Skin of body (tissue), 1 donor: ENCODE measurements at regions not wholly inside any gene's neighbourhood (a gene's known extent, or its start where the extent isn't known, plus 50 kb on each side); places are given as distances from the start of the nearest gene placed in this dataset.
"Not testable (repeated sequence)": the region's sequence is repeated elsewhere in the genome, so short reads cannot be mapped to it uniquely, and the experiment has no call there.

ENCODE experiments used
- DNase-seq: peaks from one replicate; lab custom pipeline; 2025; lab: John Stamatoyannopoulos, UW

GRCh38 chr1:113298941-113299340, 91.4 kb upstream of the MAGI3 start:
- DNase-seq, result no peak

- DNase-seq, result no peak
Measured at GRCh38 chr1:113302636-113303035, 87.7 kb upstream of the MAGI3 start.

GRCh38 chr1:113303267-113303666, 87.0 kb upstream of the MAGI3 start:
- DNase-seq, result no peak

DNA sequence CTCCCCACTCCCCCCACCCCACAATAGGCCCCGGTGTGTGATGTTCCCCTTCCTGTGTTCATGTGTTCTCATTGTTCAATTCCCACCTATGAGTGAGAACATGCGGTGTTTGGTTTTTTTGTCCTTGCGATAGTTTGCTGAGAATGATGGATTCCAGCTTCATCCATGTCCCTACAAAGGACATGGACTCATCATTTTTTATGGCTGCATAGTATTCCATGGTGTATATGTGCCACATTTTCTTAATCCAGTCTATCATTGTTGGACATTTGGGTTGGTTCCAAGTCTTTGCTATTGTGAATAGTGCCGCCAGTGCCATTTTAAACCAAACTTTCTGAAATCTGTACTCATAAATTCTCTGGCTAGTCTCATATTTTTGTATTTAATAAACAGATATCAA, 85.3 kb upstream of the MAGI3 start:
- not testable (repeated sequence) for DNase-seq

DNA sequence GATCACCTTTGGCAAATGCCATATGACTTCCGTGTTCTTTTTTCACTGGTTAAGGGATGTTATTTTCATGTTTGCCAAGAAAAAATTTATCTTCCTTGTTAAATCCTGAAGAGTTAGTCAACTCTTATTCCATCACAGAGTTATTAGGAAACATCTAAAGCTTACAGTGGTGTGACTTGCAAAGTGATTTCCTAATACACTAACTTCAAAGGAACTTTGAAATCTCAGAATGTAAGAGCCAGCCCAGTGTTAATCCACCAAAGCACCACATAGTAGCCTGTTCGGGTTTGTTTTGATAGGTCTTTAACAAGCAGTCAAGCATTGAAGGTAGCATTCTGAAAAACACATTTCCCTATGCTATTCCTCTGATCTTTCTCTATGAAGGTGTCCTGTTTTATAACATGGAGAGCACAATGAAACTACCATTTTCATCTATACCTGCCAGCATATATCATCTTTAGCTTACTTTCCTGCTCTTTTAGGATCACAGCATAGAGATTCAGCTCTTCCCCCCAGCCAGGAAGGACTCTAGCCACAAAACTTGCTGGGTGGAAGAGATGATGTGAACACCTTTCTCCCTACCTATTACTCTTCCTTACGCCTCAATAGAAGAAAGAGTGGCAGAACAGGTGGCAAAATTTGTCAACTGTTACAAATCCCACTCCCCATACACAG, 82.4 kb upstream of the MAGI3 start:
- no peak for DNase-seq

DNA sequence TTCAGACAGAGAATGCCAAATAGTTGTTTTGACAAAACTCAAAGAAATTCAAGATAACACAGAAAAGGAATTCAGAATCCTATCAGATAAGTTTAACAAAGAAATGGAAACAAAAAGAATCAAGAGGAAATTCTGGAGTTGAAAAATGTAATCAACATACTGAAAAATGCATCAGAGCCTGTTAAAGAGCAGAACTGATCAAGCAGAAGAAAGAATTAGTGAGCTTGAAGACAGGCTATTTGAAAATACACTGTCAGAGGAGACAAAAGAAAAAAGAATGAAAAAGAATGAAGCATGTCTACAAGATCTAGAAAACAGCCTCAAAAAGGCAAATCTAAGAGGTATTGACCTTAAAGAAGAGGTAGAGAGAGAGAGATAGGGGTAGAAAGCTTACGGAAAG, 77.7 kb upstream of the MAGI3 start:
- not testable (repeated sequence) for DNase-seq

DNA sequence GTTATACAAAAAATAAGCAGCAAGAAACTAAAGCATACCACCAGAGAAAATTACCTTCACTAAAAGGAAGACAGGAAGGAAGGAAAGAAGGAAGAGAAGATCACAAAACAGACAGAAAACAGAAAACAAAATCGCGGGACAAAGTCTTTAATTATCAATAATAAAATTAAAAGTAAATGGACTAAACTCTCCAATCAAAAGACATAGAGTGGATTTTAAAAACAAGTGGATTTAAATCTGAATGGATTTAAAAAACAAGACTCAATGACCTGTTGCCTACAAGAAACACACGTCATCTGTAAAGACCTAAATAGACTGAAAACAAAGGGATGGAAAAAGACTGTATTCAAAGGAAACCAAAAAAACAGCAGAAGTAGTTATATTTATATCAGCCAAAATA, 75.7 kb upstream of the MAGI3 start:
- no peak for DNase-seq

DNA sequence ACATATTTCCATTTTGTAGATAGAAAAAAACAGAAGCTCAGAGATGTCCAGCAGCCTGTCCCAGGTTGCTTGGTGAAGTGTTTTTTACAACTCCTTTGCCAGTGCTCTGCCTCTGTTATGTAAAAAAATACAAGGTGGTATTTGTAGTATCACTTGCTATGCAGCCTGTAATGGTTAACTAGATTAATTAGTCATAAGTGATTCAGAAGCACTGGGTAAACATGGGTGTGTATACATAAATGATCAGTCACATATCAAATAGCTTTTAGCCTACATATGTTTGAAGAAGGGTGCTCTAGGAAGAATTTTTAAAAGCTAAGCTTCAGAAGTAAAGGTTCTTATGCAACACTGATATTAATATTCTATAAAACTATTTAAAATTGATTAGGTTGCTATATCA, 70.0 kb upstream of the MAGI3 start:
- DNase-seq, result no peak

- DNase-seq, result no peak
Measured at GRCh38 chr1:113320972-113321680, 69.2 kb upstream of the MAGI3 start.

DNA sequence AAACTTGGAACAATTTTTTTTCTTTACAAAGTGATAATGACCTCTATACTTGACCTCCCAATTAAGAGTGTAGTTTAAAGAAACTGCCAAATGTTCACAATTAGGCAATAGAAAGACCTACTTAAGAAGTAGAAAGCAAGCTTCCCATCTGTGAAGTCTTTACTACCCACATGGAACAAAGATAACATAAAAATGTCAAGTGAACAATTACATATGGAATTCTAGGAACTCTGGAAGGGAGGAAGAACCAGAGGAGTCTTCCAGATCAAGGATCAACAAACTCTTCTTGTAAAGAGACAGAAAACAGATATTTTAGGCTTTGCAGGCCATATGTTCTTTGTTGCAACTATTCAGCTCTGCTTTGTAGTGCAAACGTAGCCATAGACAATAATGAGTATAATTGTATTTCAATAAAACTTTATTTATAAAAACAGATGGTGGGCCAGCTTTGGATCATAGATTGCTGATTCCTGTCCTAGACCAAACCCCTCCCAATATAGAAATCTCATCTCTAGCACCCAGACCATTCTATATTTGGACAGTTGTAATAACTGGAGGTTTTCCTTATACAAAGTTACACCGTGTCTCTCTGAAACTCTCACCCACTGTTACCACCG, 68.4 kb upstream of the MAGI3 start:
- no peak for DNase-seq

DNA sequence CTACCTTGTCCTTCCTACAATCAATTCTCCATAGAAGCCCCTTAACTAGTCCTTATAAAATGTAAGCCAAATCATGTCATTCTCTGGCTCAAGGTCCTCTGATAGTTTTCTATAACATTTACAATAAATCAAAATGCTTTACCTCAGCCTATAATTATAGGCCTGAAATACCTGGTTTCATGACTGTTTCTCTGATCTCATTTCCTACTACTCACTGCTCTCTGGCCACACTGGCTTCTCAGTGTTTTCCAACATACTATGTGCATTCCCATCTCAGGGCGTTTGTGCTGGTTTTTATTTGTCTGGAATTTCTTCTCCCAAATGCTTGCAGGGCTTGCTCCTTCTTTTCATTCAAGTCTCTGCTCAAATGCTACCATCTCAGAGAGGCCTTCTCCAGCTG, 67.9 kb upstream of the MAGI3 start:
- DNase-seq, result no peak

- DNase-seq, result no peak
Measured at GRCh38 chr1:113325022-113325421, 65.3 kb upstream of the MAGI3 start.

DNA sequence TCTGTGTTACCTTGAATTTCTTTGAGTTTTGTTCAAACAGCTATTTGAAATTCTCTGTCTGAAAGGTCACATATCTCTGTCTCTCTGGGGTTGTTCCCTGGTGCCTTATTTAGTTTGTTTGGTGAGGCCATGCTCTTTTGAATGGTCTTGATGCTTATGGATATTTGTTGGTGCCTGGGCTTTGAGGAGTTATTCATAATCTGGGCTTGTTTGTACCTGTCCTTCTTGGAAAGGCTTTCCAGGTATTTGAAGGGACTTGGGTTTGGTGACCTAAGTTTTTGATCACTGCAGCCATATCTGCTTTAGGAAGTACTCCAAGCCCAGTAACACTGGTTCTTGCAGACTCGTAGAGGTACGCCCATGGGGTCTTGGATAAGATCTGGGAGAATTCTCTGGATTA, 63.3 kb upstream of the MAGI3 start:
- no peak for DNase-seq

- DNase-seq, result no peak
Measured at GRCh38 chr1:113333056-113333455, 57.3 kb upstream of the MAGI3 start.

DNA sequence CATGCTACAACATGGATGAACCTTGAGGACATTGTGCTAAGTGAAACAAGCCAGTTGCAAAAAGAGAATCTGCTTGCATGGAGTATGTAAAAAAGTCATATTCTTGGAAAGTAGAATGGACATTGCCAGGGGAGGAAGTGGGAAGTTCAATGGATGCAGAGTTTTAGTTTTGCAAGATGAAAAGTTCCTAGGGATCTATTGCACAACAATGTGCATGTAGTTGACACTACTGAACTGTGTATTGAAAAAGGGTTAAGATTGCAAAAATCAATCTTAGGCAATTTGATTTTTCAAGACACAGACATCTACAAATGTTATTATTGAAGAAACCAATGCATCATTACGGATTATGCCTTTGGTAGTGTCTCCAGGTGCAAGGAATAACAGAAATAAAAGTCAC, 50.3 kb upstream of the MAGI3 start:
- DNase-seq, result no peak
